GM18909 (cell line): ENCODE measurements at regions not wholly inside any gene's neighbourhood (a gene's known extent, or its start where the extent isn't known, plus 50 kb on each side); places are given as distances from the start of the nearest gene placed in this dataset.
"Not testable (repeated sequence)": the region's sequence is repeated elsewhere in the genome, so short reads cannot be mapped to it uniquely, and the experiment has no call there.

Source experiments
- ATAC-seq: cut with Tn5 transposase; IDR thresholded peaks from one replicate; pipeline ENCODE4 v1.9.1; 2021; ENCODE audit warnings: mild to moderate bottlenecking; ENCODE audit not compliant: unreplicated experiment, poor library complexity

DNA sequence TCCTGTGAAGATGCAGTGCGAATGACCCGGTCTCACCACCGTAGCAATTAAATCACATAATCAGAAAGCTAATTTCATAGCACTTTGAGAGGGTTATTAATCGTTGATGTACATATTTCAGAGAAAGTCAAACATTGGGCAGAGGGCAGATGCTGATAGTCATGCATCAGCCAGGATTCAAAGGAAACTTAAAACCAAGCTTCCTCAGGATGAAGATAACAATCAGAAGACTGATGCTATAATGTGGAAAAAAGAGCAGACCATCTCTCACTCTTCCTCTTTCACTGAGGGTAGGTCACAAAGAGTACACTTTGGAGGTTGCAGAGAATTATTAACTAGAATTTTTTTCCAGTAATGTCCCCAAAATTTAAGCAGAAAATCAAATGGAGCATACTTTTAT lies 1027.7 kb upstream of the ZEB2 start:
- no peak for ATAC-seq

DNA sequence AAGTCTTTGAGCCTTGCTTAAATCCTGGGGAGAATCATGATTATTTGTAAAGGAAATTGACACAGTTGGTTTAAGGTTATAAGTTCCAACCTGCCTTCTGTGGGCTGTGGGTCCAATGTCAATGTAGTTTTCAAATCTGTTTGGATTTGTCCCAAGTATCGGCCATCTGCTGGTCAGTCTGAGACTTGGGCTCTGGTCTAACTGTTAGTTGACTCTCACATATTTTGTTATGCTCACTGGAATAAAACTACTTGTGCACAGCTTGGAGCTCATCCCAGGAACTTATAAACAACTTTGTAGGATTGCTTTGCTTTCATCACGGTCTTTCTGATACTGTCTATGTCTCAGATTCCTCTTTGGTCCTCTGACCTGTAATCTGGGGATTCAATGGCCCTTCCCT lies 1026.2 kb upstream of the ZEB2 start:
- no peak for ATAC-seq

DNA sequence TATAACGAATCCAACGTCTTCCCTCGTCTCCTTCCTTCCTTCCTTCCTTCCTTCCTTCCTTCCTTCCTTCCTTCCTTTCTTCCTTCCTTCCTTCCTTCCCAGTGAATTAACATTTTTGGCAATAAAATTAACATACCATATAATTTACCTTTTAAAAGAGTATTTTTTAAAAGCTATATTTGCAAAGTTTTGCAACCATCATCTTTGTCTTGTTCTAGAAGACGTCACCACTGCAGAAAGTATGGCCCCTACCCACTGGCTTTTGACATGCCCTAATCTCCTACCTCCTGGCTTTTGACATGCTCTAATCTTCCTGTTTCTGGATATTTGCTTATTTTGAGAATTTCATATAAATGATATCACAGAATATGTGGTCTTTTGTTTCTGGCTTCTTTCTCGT lies 1023.9 kb upstream of the ZEB2 start:
- ATAC-seq: no peak

DNA sequence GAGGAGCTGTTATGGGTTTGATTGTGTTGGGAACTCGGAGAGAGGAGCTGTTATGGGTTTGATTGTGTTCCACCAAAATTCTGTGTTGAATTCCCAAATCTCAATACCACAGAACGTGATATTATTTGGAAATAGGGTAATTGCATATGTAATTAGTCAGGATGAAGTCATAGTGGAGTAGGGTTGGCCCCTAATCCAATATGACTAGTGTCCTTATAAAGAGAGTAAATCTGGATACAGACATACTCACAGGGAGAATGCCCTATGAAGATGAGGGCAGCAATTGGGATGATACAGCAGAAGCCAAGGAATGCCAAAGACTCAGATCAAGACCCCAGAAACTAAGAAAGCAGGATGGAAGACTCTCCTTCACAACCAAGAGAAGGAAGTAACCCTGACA lies 1023.2 kb upstream of the ZEB2 start:
- no peak for ATAC-seq

DNA sequence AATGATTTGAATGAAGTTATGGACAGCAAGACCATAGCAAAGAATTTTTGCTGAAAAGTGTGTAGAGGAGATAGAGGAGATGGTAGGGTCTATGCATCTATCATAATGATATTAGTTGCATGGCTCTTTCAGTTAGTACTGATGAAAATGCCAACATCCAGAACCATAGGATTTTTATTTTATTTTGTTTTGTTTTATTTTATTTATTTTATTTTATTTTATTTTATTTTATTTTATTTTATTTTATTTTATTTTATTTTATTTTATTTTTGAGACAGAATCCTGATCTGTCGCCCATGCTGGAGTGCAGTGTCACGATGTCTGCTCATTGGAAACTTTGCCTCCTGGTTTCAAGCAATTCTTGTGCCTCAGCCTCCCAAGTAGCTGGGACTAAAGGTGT lies 1021.1 kb upstream of the ZEB2 start:
- ATAC-seq: no peak

DNA sequence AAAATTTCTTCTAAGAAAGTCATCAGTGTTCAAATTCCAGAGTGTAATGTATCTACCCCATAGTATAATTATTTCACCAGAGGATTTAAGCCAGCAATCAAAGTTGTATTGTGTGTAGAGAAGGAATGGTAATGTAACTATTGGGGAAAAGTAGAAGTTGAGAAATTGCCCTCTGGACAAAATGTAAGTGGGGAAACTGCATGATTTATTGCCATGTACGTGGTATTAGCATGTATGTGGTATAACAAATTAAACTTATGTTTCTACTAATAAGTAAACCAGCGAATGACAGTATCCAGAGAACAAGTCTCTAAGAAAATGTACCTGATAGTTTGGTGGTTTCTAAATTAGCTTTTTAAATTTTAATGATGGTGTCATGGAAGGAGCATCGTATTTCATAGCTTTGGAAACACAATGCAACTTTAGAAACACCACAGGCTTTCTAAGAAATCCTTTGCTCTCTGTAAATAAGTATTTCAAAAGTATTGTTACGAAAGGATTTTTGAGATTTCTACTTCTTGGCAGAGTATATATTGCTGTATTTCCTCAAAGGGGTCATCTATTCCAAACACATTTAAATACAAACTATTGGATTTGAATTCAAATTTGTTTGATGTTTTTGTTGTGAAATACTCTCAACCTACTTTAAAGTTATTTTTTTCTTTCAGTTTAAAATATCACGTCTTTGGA lies 1018.9 kb upstream of the ZEB2 start:
- ATAC-seq: no peak

DNA sequence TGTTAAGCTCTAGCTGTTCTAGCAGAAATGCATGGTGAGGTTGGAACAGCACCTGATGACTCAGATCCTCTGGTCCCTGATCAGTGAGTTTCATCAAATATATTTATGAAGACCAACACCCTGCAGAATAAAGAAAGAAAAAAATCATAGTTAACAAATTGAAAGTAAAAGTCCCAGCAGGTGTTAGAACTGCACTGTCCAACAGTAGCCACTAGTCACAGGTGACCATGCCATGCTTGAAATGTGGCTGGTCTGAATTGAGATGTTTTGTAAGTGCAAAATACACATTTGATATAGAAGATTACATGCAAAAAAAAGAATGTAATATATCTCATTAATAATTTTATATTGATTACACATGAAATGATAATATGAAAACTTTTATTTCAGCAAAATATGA lies 1010.7 kb upstream of the ZEB2 start:
- no peak for ATAC-seq

DNA sequence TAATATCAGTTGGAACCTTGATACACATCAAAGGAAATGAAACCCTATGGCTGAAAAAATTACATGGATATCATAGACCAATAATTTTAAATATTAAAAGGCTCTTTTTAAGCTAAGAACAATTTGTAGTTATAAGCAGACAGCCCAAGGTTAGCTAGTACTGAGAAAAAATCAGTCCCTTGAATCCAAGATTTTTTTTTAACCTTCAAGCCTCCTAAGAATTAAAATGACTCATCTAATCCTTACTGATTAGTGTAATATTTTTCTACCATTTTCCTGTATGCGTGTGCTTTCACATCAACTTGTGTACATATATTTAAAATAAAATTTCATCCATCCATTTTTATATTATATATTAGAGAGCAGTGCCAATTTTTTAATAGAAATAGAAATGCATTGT lies 1004.9 kb upstream of the ZEB2 start:
- ATAC-seq: no peak

DNA sequence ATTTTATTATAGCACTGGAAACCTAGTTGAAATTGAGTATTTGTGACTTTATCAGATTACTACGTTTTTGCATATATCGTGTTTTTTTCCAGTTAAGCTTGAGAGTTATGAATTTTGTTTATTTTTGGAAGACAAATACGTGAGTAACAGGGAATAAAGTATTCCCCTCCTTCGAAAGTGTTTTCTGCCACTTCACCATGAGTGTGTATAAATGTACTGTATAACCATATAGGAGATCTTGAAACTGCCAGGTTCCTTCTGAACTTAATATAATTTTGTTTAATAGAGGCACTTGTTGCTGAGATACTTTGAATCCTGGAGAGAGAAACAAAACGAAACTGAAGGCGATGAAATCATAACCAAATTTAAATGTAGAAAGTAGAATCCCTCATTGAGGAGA lies 1004.4 kb upstream of the ZEB2 start:
- no peak for ATAC-seq

DNA sequence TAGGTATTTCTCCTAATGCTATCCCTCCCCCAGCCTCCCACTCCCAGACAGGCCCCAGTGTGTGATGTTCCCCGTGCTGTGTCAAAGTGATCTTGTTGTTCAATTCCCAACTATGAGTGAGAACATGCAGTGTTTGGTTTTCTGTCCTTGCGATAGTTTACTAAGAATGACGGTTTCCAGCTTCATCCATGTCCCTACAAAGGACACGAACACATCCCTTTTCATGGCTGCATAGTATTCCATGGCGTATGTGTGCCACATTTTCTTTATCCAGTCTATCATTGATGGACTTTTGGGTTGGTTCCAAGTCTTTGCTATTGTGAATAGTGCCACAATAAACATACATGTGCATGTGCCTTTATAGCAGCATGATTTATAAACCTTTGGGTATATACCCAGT lies 999.3 kb upstream of the ZEB2 start:
- ATAC-seq: not testable (repeated sequence)

DNA sequence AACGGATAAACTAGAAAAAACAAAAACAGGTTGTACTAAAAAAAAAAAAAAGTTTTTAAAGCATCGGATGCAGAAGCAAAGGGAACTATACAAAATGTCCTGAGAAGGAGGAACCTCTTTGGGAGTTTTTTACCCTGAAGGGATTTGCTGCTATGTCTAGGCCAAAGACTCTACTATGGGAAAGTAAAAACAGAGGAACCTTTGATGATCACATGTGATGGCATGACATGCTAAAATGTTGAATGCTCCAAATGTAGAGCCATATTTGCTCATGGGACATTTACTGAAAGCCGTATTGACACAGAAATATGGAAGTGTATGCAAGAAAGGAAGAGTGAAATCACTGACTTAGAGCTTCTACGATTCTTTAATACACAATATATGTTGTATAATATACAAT lies 992.0 kb upstream of the ZEB2 start:
- ATAC-seq: no peak

DNA sequence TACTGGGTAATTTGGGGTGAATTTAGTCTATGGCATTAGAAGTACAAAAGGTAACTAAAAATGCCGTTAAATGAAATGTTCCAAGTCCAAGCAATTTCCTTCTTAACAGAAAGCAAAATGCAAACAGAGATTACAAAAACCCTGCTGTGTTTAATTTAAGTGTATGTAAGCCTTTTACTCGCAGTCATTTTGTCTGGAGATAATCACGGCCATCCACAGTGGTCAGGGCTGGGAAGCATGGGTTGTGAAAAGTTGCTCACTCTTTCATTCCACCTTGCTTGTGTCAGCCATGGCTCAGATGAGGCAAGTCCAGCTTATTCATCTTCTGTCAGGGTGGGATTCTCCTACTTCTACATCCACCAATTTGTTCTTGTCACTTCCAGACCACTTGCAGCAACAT lies 983.6 kb upstream of the ZEB2 start:
- no peak for ATAC-seq

DNA sequence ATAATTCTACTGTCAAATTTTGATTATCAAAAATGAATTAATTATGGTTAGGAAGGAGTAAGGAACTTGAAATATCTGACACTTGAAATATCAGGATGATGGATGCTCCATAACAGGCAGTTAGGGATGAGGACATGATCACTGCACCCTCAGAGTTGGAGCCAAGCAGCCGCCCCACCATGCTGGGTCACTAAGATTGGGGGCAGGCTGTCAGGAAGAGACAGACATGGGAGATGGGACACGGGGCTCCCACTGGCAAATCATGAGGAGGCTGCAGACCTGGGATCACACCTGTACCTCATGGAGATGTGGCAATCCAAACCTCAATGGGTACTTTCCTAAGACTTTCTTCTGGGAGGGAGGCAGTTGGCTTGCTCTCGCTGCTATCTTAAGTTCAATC lies 982.0 kb upstream of the ZEB2 start:
- ATAC-seq: no peak

DNA sequence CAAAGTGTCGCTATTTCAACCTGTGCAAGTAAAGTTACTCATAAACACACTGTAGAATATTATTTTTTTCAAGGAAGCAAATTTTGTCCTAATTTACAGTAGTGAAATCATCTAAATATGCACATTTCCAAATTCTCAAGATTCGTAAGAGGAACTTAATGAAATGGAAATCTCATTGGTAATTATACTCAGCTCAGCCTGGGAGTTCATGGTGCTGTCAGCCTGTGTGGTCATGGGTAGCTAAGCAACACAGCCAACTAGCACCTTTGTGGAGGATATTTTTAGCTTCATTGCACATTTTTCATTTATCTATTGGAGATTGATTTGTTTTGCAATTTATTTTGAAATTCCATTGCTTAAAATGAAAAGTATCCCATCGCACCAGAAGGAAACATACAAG lies 975.7 kb upstream of the ZEB2 start:
- no peak for ATAC-seq

DNA sequence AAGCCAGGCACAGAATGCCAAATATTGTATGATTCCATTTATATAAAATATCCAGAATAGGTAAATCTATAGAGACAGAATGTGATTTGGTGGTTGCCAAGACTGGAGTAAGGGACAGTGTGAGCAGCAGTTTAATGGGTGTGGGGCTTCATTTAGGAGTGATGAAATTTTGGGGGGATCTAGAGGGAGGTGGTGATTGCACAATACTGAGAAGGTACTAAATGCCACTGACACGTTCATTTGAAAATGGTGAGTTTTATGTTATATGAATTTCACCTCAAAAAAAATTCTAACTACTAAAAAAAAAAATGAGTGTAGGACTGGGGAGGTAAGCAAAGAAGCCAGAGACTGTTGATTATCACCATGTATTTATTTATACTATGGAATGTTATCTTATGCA lies 974.5 kb upstream of the ZEB2 start:
- no peak for ATAC-seq

DNA sequence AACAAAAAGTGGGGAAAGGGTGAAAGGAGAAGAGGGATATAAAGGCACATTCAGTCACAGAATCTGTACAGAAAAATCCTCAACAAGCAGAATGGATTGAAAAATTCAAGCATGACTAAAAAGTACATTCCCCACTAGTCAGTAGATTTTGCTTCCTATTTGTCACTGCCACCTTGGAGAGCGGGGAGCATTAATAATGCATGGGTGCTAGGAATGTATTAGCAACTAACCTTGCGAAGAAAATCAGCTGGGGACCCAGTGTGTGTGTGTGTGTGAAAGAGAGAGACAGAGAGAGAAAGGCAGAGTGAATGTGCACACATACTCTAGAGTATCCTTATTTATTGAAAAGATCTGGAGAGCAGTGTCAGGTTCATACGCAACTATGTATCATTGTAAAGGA lies 968.7 kb upstream of the ZEB2 start:
- ATAC-seq: no peak

DNA sequence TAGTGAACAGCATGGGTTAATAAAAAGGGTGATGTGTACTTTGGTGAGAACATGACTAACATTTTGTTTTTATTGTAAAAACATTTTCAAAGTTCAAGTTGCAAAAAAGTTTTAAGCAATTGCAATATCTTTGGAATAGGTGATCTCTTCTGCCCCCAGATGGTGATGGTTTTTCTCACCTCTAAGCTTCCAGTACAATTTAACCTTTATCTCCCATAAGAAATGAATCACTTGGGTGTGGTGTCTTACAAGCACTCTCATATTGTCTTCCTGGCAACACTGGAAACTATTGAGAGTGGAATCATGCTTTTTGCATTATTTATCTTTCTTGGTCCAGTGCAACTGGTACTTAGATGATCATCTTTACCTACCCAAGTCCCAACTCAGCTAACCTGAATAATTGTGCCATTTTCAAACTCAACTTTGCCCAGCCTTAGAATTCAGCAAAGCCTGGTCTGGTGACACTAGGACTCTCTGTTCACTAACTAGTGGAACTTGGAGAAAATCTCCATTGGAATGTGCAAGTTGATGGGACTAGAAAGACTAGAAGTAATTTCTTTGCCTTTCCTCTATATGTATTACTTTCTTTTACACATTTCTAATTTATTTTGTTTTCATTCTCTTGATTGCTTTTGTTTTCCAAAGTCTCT lies 964.7 kb upstream of the ZEB2 start:
- no peak for ATAC-seq

DNA sequence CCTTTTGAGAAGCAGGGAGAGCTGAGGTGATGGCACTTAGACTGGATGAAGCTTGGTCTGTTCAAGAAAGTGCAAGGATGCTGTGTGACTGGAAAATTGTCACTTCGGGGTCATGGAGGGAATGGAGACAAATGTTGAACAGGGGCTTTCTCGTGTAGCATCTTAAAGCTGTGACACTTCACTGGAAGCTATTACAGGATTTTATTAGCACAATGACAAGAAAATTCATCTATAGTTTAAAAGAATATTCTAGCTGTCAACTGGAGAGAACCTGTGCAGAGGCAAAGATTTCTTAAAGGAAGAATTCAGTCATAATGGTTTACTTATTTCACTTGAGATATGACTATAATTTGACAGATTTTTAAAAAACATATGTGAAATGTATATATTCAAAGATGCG lies 963.9 kb upstream of the ZEB2 start:
- ATAC-seq: no peak

DNA sequence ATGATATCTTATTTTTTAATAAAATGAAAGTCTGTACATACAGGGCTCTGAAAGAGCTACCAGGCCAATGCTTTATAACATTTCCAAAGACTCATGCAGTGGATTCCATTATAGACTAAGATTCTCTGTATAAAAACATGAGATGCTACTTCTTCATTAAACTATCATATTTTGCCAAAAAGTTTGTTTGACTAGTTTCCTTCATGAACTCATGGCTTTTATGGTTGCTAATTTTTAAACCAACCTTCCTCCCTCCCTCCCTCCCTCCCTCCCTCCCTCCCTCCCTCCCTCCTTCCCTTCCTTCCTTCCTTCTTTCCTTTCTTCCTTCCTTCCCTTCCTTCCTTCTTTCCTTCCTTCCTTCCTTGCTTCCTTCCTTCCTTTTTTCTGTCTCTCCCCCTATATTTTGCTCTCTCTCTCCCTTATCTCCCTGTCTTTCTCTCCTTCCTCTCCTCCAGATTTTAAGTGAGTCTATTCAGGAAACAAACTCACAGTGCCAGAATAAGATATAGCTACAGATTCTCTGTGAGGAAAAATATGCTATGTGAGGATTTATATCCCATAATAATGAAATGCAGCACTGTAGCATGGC lies 961.5 kb upstream of the ZEB2 start:
- no peak for ATAC-seq

DNA sequence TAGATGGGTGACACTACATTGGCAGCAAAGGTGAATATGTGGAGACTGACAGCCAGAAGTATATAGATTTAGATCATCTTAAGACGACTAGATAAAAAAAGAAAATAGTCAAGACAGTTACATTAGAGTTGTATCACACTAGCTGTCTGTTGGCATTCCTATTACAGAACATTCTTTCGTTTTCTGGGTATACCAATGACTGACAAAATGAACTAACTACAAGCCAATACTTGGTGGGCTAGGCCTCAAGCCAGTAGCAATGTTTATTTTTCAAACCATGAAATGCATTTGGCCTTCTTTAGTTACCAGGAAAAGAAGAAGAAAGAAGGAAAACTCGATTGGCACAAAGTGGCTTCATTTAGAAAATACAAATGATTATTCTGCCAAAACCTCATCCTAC lies 944.9 kb upstream of the ZEB2 start:
- ATAC-seq: no peak

DNA sequence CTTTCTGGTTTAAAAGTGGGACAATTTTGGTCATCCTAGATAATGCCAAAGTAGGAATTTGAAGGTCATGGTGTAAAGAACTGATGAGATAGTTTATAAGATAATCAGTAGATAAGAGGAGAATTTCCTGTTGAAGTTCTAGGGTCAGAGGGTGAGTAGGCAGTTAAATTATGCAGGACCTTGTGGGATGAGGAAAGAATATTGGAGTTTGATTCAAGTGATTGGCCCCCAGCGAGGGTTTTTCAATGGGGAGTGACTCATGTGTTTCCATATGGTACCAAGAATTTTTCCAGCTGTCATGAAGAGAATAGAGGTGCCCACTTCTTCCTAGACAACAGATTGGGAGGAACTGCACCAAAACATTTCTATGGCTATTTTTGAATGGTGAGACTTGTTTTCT lies 940.2 kb upstream of the ZEB2 start:
- ATAC-seq: no peak
